ENCODE measurements at regions not wholly inside any gene's neighbourhood (a gene's known extent, or its start where the extent isn't known, plus 50 kb on each side); places are given as distances from the start of the nearest gene placed in this dataset.

- TF ChIP-seq CTCF (conservative IDR thresholded peaks at IDR 0.05; ENCODE audit: low read length) = no peak
- TF ChIP-seq EZH2phosphoT487 (IDR thresholded peaks at IDR 0.05; ENCODE audit: borderline replicate concordance, low read depth, low read length) = no peak
Observed at GRCh38 chr18:42635378-42636048, 480.0 kb downstream of the RIT2 start.
